ENCODE measurements at regions not wholly inside any gene's neighbourhood (a gene's known extent, or its start where the extent isn't known, plus 50 kb on each side); places are given as distances from the start of the nearest gene placed in this dataset.

DNA sequence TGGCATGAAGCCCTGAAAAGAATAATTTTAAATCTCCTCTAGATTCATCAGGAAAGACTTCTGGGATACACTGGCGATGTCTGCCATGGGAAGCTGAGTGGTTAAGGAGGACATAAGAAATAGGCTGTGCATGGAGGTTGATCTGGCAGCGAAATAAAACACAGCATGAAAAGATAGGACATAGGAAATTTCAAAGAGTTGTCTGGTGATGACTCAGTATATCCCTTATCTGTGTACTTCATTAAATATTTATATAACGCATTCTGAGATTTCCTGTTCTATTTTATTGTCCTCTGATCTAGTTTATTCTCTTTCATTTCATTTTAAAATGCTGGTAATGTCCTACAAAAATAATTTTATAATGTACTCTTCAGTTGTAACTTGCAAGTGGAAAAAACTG, 1337.3 kb upstream of the DDX18 start:
- TF ChIP-seq, protein P1, sequence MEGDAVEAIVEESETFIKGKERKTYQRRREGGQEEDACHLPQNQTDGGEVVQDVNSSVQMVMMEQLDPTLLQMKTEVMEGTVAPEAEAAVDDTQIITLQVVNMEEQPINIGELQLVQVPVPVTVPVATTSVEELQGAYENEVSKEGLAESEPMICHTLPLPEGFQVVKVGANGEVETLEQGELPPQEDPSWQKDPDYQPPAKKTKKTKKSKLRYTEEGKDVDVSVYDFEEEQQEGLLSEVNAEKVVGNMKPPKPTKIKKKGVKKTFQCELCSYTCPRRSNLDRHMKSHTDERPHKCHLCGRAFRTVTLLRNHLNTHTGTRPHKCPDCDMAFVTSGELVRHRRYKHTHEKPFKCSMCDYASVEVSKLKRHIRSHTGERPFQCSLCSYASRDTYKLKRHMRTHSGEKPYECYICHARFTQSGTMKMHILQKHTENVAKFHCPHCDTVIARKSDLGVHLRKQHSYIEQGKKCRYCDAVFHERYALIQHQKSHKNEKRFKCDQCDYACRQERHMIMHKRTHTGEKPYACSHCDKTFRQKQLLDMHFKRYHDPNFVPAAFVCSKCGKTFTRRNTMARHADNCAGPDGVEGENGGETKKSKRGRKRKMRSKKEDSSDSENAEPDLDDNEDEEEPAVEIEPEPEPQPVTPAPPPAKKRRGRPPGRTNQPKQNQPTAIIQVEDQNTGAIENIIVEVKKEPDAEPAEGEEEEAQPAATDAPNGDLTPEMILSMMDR (IDR thresholded peaks at IDR 0.05), result no peak
- no peak for TF ChIP-seq POLR2A (IDR thresholded peaks at IDR 0.05)

All from body of pancreas (tissue), 4 donors.